T1000 (cell line): ENCODE measurements at regions not wholly inside any gene's neighbourhood (a gene's known extent, or its start where the extent isn't known, plus 50 kb on each side); places are given as distances from the start of the nearest gene placed in this dataset.
"Not testable (repeated sequence)": the region's sequence is repeated elsewhere in the genome, so short reads cannot be mapped to it uniquely, and the experiment has no call there.

Experiments
- DNase-seq: peaks from one replicate; lab custom pipeline; 2025; ENCODE audit warnings: mixed read lengths; lab: John Stamatoyannopoulos, UW

- DNase-seq = no peak
Measured at GRCh38 chr11:87970762-87971161, 204.5 kb downstream of the RAB38 start.

GRCh38 chr11:87967459-87967858, 207.8 kb downstream of the RAB38 start:
- DNase-seq = no peak

GRCh38 chr11:87966694-87967093, 208.5 kb downstream of the RAB38 start:
- DNase-seq = no peak

- no peak for DNase-seq
Measured at GRCh38 chr11:87966216-87966615, 209.0 kb downstream of the RAB38 start.

- DNase-seq = no peak
Measured at GRCh38 chr11:87961606-87962005, 213.6 kb downstream of the RAB38 start.

GRCh38 chr11:87957961-87958360, 217.3 kb downstream of the RAB38 start:
- no peak for DNase-seq

- no peak for DNase-seq
Measured at GRCh38 chr11:87954476-87954875, 220.8 kb downstream of the RAB38 start.

GRCh38 chr11:87942786-87943185, 232.5 kb downstream of the RAB38 start:
- DNase-seq = no peak

GRCh38 chr11:87934182-87934581, 241.1 kb downstream of the RAB38 start:
- DNase-seq = no peak

- peak; percentile 53 for DNase-seq
Measured at GRCh38 chr11:87926250-87926970, 248.8 kb downstream of the RAB38 start.

GRCh38 chr11:87924125-87924524, 251.1 kb downstream of the RAB38 start:
- no peak for DNase-seq

- DNase-seq = no peak
Measured at GRCh38 chr11:87917111-87917510, 258.1 kb downstream of the RAB38 start.

- no peak for DNase-seq
Measured at GRCh38 chr11:87909178-87909577, 266.1 kb downstream of the RAB38 start.

GRCh38 chr11:87908086-87908485, 267.2 kb downstream of the RAB38 start:
- DNase-seq = no peak

GRCh38 chr11:87903345-87903744, 271.9 kb downstream of the RAB38 start:
- no peak for DNase-seq

GRCh38 chr11:87901341-87901740, 273.9 kb downstream of the RAB38 start:
- no peak for DNase-seq

- no peak for DNase-seq
Measured at GRCh38 chr11:87897921-87898320, 277.3 kb downstream of the RAB38 start.

- no peak for DNase-seq
Measured at GRCh38 chr11:87897071-87897470, 278.2 kb downstream of the RAB38 start.

GRCh38 chr11:87894961-87895360, 280.3 kb downstream of the RAB38 start:
- DNase-seq = no peak

GRCh38 chr11:87892291-87892690, 283.0 kb downstream of the RAB38 start:
- DNase-seq = no peak

- no peak for DNase-seq
Measured at GRCh38 chr11:87889126-87889525, 286.1 kb downstream of the RAB38 start.

- not testable (repeated sequence) for DNase-seq
Measured at GRCh38 chr11:87885084-87885483, 290.2 kb downstream of the RAB38 start.

GRCh38 chr11:87879118-87879517, 296.1 kb downstream of the RAB38 start:
- DNase-seq = no peak

GRCh38 chr11:87878373-87878825, 296.8 kb downstream of the RAB38 start:
- DNase-seq = no peak
